HG03442 (cell line): ENCODE measurements at regions not wholly inside any gene's neighbourhood (a gene's known extent, or its start where the extent isn't known, plus 50 kb on each side); places are given as distances from the start of the nearest gene placed in this dataset.

Source experiments
- ATAC-seq: cut with Tn5 transposase; IDR thresholded peaks from one replicate; pipeline ENCODE4 v1.9.1; 2021; ENCODE audit warnings: mild to moderate bottlenecking, moderate library complexity; ENCODE audit not compliant: unreplicated experiment

DNA sequence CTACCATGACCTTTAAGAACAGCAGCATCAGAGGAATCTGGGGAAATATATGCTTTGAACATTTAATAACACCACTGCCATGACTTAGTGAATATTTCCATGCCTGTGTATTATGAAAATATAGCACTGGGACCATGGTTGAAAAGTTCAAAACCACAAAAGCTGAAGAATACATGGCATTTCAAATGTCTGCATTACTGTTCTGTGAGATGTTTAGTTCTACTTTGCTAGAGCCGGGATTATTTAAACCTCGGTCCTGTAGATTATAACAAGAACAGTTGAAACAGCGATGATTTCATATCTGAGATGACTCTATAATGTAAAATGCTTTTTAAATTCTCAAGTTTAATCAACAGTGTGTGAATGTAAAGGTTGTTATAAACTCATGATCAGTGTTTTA lies 126.7 kb upstream of the AGA start:
- no peak for ATAC-seq

DNA sequence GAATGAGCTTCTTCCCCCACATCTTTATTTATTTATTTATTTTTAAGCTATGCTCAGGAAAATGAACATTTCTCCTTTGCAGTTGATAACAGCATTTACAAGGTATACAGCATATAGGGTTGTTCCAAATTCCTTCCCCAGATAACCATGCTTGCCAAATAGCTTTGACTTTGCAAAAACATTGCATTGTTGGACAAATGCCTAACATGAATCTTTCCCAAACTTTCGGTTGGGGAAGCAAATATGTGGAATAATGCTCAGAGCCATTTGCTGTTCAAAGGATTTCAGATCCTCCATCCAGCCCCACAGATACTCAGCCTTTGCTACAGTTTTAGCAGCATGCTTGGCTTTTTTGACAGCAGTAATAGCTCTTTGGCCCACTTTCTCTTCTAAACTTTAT lies 127.2 kb upstream of the AGA start:
- no peak for ATAC-seq

DNA sequence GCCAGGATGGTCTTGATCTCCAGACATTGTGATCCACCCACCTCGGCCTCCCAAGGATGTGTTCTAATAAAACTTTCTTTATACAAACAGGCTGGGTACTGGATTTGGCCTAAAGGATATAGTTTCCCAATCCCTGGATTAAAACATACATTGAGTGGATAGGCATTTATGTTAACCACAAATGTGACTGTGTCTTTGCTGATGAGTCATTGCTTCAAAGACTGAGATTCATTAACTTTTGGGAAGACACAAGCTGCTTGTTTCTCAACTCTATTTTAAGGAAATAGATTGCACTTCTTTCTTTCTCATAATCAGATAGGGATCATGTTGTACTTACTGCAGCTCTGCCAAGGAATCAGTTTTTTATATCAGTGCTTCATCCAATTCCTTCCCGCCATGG lies 131.3 kb upstream of the AGA start:
- no peak for ATAC-seq

DNA sequence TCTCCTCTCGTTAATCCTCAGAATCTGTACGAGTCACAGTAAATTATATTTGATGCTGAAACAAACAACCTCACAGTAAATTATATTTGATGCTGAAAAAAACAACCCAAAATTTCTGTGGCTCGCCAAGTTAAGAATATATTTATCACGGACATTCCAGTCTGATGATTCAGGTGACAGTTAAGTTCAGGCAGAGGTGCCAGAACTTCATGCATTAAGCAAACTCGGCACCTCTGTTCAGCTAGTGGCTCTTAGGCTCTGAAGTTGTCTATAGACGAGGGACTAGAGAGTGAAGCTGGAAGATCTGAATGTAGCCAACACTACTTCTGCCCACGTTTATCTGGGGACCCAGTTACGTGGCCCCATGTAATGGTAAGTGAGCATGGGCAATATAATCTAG lies 132.2 kb upstream of the AGA start:
- ATAC-seq, result no peak

DNA sequence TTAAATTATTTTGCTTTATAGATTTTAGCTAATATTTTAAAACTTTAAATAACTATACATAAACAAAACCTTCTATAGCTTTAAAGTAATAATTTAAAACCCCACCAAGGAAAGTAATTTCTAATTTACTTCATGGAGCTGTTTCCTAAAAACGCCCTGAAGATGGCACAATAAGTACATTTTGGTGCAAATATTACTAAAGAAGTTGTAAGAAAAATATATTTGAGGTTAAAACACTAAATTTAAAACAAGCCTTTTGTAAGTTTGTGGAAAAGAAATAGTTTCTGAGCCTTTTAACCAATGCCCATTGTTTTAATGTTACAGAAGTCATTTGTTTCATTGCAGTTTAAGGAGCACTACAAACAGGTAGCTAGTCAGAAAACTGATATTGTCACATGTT lies 137.4 kb upstream of the AGA start:
- ATAC-seq, result no peak

DNA sequence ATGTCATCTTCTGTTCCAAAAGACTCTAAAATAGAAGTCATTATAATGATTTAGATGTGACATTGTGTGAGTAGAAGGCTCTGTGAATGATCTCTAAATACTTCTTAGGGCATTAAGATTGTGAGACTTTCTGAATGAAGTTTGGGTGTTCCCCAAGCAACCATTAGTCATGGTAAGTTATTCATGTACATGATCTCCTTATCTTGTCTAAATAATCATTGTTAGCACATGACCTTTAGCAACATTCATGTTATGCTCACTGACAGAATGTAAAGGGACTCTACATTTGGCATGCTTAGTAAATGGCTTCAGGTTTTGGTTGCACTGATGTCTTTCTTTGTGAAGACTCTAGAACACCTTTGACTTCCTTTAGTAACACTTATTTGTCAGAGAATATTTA lies 140.8 kb upstream of the AGA start:
- ATAC-seq, result no peak

DNA sequence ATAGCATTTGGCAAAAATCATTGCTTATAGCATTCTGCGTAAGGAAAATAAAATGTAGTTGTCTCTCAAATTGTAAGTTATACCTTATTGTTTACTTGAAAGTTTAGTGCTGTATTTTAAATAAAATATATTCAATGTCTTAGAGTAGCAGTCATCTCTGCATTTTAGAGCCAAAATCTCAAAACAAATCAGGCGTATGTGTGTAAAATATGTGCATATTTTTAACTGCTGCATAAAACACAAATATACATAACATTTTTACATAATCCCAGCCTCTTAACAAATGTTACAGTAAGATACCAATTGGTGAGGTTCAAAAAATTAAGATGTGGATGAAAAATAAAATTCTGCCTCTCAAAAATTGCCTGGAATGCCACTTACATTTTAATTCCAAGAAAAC lies 145.8 kb upstream of the AGA start:
- ATAC-seq, result no peak

DNA sequence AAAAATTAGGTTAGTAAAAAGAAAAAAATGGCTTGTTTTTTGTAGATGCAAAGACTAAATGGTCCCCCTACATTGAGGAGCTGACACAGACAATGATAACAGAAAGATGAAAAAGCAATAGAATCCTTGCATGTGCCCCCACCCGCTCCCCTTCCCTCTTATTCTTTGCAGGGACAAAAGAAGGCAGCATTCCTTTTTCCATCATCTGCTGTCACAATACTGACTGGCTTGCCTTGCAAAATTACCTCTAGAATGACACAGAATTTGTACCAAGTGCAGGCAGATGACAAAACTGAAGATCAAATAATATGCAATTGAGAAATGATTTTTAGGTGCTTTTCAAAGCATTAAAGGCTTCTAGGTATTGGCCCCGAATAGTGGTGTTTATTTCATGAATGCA lies 153.1 kb upstream of the AGA start:
- no peak for ATAC-seq

DNA sequence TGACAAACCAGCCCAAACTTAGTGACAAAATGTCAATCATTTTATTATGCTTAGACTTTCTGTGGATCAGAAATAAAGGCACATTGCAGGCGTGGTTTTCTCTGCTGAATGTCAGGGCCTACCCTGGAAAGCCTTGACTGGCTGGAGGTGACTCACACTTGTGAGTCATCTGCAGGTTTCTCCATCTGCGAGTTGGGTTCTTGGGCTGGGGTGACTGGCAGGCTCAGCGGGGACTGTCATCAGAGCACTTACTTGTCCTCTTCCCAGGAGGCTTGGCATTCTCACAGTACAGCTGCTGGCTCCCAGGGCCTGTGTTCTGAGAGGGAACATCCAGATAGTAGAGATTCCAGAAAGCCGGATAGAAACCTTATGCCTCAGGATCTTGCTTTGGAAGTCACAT lies 153.8 kb upstream of the AGA start:
- ATAC-seq, result peak; percentile 75

DNA sequence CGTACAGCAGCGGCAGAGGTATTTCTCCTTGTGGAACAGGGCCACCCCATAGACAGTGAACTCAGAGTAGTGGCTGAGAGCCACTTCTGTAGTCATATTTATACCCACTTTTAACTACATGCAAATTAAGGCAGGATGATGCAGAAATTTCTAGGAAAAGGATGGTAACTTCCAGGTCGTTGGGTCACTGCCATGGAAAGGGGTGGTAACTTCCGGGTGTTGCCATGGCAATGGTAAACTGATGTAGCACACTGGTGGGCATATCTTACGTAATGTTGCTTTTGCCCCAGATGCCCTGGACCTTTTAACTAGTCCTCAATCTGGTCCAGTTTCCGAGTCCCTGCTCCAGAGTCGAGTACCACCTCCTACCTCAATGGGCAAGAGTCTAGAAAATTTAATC lies 154.8 kb upstream of the AGA start:
- ATAC-seq, result no peak

DNA sequence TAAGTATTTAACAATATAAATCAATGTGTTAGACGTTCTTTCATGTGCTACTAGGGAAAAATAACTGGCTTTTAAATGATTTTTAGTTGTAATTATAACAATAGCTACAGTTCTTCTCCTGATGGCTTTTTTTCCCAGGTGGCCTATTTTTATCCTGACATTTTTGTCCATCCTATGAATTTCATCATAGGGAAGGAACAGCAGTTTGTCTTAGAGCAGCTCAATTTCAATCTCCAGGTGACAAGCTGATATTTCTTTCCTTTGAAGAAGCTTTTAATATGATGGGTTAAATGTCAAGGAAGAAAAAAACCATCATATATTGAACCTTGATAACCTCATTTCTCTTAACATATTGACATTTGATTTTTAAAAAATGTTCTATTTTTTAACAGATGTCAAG lies 163.0 kb upstream of the AGA start:
- ATAC-seq, result no peak

DNA sequence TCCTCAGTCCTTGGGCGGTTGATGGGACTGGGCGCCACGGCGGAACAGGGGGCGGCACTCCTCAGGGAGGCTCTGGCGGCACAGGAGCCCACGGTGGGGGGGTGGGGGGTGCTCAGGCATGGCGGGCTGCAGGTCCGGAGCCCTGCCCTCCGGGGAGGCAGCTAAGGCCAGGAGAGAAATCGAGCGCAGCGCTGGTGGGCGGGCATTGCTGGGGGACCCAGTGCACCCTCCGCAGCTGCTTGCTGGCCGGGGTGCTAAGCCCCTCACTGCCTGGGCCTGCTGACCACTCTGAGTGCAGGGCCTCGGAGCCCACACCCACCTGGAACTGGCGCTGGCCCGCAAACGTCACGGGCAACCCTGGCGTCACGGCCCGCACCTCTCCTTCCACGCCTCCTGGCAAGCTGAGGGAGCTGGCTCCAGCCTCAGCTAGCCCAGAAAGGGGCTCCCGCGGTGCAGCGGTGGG lies 164.9 kb upstream of the AGA start:
- ATAC-seq, result no peak

DNA sequence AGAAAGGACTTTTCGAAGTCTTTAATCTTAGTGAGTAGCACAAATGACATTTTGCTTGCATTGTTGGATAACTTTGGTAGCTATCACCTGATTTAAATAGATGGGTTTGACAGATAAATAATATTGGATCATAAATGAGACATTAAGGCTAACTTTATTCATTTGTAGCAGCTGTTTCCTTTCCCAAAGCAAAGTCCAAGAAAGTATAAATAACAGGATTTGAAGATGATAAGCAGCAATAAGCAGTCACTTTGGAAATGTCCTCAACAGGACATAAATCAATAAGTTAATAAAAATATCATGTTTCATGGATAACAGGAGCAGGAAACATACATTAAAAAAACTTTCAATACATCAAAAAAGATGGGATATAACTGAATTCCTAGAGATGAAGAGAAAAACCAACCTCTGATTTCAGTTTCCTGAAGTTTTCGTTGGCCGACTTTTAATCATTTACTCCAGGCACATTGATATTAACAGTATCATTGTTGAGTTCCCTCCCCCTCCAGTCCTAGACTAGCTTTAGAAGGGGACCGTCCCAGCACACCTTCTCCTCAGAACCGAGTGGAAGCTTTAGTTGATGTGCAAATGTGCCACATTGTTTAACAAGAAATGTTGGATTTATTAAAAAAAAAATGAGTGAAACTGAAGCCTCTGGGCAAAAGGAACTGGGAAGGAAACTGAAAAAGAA lies 169.9 kb upstream of the AGA start:
- no peak for ATAC-seq

DNA sequence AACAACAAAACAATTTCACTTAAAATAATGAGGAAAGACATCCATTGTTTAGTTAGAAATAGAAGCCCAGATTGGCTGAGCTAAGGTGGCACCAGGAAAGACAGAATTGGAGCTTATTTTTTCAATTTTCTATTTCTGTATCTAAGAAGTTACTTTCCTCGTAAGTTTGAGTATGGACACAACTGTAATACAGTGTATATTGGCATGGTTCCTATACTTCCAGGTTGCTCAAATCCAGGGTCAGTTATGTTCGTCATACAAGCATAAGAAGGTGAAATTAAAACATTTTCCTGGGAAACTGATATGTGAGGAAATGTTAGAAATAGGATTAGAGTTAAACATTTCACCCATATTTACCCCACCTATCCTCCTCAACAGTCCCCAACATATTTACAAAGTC lies 170.4 kb upstream of the AGA start:
- ATAC-seq, result no peak

DNA sequence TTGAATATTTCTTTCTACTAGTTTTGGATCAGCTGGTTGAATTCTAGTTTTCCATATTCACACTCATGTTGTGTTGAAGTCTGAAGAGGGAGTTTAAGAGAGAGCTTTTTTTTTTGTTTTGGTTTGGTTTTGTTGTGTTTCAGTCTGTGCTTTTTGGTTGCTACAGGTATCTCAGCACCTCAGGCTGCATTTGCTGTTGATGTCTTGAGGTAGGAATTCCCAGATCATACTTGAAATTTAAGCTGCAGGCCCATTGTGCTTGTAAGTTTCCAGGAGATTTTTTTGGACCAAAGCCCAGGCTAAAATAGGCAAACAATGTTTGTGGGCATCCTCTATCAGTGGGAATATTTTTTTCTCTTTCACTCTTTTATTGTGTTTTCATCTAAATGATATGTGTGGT lies 190.2 kb upstream of the AGA start:
- ATAC-seq, result no peak

DNA sequence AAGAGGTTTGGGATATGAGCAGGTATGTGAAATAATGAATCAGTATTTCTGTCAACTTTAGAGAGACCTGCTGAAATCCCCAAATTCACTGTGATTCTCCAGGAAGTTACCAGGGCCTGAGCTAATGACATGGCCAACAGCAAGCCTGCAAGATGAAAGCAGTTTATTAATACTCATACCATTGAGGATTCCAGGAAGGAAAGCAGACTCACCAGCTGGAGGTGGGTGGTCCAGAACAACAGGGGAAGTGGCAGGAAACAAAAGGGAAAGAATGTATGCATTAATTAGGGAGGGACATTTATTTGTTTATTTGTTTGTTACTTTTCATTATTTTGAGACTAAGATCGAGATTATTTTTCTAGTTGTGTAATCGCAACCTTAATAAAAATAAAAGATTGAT lies 196.6 kb upstream of the AGA start:
- ATAC-seq, result no peak

DNA sequence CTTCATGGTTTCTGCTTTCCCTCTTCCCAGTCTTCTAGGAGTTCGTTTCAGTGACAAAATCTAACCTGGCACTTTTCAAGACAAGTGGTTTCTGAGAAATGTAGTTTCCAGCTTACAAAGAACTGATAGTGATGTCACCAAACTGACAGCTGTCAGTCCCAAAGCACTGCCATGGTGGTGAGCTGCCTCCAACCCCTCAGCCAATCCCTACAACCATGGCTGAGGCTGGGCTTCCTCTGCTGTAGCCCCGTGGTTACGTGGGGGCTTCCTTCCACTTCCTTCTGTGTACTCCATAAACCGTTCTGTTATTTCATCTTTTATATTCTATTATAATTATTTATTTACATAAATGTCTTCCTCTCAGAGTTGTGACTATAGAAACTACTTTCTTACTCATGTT lies 198.6 kb upstream of the AGA start:
- ATAC-seq, result no peak

DNA sequence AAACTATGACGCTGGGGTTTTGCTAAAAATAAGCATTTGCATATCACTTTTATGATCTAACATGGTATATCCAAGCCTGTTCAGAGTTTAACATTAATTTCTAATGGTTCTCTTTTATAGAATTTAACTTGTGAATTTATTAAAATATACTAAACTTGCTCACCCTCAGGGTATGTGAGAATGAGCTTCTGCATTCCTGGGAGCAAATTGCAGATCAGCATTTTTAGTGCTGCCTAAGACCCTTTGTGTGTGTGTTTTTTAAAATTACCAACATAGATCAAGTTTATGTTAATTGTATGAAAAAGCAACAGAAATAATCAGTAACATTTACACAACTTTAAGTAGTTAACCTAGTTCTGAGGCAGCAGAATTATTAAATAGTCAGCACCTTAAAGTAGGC lies 218.0 kb upstream of the AGA start:
- no peak for ATAC-seq

DNA sequence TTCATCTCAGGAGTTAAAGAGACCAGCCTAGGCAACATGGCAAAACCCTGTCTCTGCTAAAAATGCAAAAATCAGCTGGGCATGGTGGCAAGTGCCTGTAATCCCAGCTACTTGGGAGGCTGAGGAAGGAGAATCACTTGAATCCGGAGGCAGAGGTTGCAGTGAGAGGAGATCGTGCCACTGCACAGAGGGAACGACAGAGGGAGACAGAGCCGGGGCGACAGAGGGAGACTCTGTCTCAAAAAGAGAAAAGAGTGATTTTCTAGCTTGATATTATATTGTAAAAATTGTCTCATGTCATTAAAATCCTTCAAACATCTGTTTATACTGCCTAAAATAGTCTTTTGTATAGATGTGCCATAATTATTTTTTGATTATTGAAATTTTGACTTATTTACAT lies 225.4 kb upstream of the AGA start:
- no peak for ATAC-seq

DNA sequence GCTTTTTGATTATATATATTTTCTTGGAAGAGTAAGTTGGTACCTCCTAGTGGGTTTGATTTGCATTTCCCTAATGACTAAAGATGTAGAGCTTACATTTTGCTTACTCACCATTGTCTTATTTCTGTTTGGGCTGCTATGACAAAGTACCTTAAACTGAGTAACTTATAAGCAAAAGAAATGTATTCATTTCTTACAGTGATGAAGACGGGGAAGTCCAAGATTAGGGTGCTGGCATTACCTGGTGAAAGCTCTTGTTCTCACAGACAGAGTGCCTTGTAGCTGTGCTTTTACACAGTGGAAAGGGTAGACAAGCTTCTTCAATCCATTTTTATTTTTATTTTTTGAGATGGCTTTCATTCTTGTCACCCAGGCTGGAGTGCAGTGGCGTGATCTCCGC lies 229.2 kb upstream of the AGA start:
- no peak for ATAC-seq

DNA sequence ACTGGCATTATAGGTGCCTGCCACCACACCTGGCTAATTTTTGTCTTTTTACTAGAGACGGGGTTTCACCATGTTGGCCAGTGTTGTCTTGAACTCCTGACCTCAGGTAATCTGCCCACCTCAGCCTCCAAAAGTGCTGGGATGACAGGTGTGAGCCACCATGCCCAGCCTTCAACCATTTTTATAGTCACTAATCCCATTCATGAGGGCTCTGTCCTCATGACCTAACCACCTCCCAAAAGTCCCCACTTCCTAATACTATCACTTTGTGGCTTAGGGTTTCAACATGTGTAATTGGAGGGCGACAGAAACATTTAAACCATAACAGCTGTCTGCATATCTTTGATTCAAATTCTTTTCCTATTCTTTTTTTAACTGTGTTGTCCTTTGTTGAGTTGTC lies 229.6 kb upstream of the AGA start:
- ATAC-seq, result no peak

DNA sequence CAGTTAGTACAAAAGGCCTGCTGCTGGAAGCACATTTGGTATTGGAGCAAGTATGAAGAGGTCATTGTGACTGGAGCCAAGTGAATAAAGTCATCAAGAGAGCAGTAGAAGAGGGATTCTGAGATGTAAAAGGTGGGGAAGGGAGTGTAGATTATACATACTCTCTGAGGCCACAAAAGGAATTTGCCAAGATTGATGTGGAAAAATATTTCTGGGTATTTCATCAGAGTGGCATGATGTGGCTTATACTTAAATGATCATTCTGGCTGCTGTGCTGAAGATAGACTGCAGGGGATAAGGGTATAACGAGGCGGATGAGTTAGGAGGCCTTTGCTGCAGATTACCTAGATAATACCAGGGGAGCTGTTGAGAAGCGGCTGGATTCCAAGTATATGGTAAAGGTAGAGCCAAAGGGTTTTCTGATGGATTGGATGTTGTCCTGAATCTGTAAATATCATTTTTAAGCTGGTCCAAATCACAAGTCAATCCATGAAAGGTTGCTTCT lies 231.8 kb upstream of the AGA start:
- no peak for ATAC-seq

DNA sequence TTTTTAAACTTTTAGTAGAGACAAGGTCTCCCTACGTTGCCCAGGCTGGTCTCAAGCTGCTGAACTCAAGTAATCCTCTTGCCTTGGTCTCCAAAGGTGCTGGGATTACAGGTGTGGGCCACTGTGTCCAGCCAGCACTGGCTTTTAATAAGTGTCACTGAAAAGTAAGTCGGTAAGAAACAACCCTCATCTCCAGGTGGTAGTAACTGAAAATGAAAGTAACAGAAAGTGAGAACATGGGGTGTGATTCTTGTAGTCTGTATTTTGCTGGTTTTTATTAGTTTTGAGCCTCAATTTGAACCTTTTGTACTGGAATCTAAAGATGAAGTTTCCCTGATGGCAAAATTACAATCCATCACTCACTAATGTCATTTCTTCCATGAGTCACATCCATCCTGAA lies 238.1 kb upstream of the AGA start:
- no peak for ATAC-seq
